ENCODE measurements at regions not wholly inside any gene's neighbourhood (a gene's known extent, or its start where the extent isn't known, plus 50 kb on each side); places are given as distances from the start of the nearest gene placed in this dataset.

- Histone ChIP-seq H3K4me2 (no peak overlapping the region), H3K27ac (no peak overlapping the region), H3K9me3 (no peaks in the 10 kb centered on the region), H3K4me1 (no peaks in the 10 kb centered on the region), H3K4me3 (no peak overlapping the region)
- no peak for FAIRE-seq
- TF ChIP-seq CEBPB (IDR thresholded peaks at IDR 0.05) (no peak), KDM1A (IDR thresholded peaks at IDR 0.05; ENCODE audit: low read depth) (no peak), RNF2 (IDR thresholded peaks at IDR 0.05; ENCODE audit: borderline replicate concordance, low read depth) (no peak), SREBF2 (IDR thresholded peaks at IDR 0.05) (no peak), ESRRA (IDR thresholded peaks at IDR 0.05; ENCODE audit: borderline replicate concordance, low read length) (no peak), RCOR1 (IDR thresholded peaks at IDR 0.05; ENCODE audit: low read depth, low read length) (no peak)
- TF ChIP-seq, protein P1, sequence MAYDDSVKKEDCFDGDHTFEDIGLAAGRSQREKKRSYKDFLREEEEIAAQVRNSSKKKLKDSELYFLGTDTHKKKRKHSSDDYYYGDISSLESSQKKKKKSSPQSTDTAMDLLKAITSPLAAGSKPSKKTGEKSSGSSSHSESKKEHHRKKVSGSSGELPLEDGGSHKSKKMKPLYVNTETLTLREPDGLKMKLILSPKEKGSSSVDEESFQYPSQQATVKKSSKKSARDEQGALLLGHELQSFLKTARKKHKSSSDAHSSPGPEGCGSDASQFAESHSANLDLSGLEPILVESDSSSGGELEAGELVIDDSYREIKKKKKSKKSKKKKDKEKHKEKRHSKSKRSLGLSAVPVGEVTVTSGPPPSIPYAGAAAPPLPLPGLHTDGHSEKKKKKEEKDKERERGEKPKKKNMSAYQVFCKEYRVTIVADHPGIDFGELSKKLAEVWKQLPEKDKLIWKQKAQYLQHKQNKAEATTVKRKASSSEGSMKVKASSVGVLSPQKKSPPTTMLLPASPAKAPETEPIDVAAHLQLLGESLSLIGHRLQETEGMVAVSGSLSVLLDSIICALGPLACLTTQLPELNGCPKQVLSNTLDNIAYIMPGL (CRISPR knock-in tag; IDR thresholded peaks at IDR 0.05; ENCODE audit: borderline replicate concordance) = no peak
- POLR2A ChIA-PET = no interaction called here
- CTCF ChIA-PET = no interaction called here
- no peak for DNase-seq (ENCODE audit: low read depth in 1 of 2, low spot score in 1 of 2)
- 55% methylated on average over 29 of the region's 34 CpGs for WGBS (ENCODE audit: missing lambda C conversion rate)
- ATAC-seq = no peak; a peak in 1 of 6 replicates
Measured at GRCh38 chr5:176133289-176133870, 104.8 kb upstream of the SIMC1 start.

DNA sequence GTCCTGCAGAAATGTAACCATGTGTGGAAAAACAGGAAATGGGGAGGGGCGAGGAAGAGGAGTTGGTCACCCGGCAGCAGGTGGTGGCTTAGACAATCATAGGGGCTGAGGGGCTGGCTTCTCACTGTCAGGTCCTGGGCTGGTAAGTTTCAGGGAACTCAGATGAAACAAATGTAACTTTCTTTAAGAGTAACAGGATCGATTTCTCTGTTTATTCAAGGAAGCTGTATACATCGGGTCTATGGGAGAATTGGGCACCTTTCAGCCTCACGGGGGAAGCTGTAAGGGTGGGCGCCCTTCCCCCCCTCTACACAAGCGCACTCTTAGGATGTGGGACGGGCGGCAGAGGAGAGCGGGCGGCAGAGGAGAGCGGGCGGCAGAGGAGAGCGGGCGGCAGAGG is 104.3 kb upstream of the SIMC1 start:
- Histone ChIP-seq H3K9me3 (no peaks in the 10 kb centered on the region), H3K4me3 (no peak overlapping the region), H3K4me1 (no peaks in the 10 kb centered on the region), H3K4me2 (no peak overlapping the region), H3K27ac (no peak overlapping the region)
- DNase-seq (ENCODE audit: low read depth in 1 of 2, low spot score in 1 of 2) (no peak), ATAC-seq (no peak; a peak in 1 of 6 replicates), FAIRE-seq (no peak)
- no peak for TF ChIP-seq GATA3 (IDR thresholded peaks at IDR 0.05; ENCODE audit: borderline replicate concordance)
- no peak for TF ChIP-seq CHD4 (IDR thresholded peaks at IDR 0.05; ENCODE audit: borderline replicate concordance)
- no peak for TF ChIP-seq CHD2 (IDR thresholded peaks at IDR 0.05; ENCODE audit: low read length, partially characterized antibody)
- TF ChIP-seq, protein P2, sequence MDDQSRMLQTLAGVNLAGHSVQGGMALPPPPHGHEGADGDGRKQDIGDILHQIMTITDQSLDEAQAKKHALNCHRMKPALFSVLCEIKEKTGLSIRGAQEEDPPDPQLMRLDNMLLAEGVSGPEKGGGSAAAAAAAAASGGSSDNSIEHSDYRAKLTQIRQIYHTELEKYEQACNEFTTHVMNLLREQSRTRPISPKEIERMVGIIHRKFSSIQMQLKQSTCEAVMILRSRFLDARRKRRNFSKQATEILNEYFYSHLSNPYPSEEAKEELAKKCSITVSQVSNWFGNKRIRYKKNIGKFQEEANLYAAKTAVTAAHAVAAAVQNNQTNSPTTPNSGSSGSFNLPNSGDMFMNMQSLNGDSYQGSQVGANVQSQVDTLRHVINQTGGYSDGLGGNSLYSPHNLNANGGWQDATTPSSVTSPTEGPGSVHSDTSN (IDR thresholded peaks at IDR 0.05) = no peak
- no peak for TF ChIP-seq ZC3H11A (IDR thresholded peaks at IDR 0.05)
- no peak for TF ChIP-seq ZSCAN20 (CRISPR knock-in tag; IDR thresholded peaks at IDR 0.05)
- no peak for TF ChIP-seq MAFK (IDR thresholded peaks at IDR 0.05; ENCODE audit: partially characterized antibody)
- TF ChIP-seq KDM1A (IDR thresholded peaks at IDR 0.05; ENCODE audit: low read depth) = no peak
- no peak for TF ChIP-seq HOXB13 (CRISPR knock-in tag; IDR thresholded peaks at IDR 0.05; ENCODE audit: low read depth)
- TF ChIP-seq, protein P3, sequence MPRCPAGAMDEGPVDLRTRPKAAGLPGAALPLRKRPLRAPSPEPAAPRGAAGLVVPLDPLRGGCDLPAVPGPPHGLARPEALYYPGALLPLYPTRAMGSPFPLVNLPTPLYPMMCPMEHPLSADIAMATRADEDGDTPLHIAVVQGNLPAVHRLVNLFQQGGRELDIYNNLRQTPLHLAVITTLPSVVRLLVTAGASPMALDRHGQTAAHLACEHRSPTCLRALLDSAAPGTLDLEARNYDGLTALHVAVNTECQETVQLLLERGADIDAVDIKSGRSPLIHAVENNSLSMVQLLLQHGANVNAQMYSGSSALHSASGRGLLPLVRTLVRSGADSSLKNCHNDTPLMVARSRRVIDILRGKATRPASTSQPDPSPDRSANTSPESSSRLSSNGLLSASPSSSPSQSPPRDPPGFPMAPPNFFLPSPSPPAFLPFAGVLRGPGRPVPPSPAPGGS (IDR thresholded peaks at IDR 0.05) = no peak
- TF ChIP-seq JUN (IDR thresholded peaks at IDR 0.05) = no peak
- TF ChIP-seq FOXS1 (CRISPR knock-in tag; IDR thresholded peaks at IDR 0.05) = no peak
- no peak for TF ChIP-seq RARB (CRISPR knock-in tag; IDR thresholded peaks at IDR 0.05)
- TF ChIP-seq FOSB (CRISPR knock-in tag; IDR thresholded peaks at IDR 0.05) = no peak
- TF ChIP-seq RNF2 (IDR thresholded peaks at IDR 0.05; ENCODE audit: borderline replicate concordance, low read depth) = no peak
- no peak for TF ChIP-seq ZNF302 (CRISPR knock-in tag; IDR thresholded peaks at IDR 0.05)
- WGBS (ENCODE audit: missing lambda C conversion rate) = 51% methylated on average over 13 of the region's 15 CpGs
- ChIA-PET CTCF (no interaction called here), POLR2A (no interaction called here)
